ENCODE measurements at regions not wholly inside any gene's neighbourhood (a gene's known extent, or its start where the extent isn't known, plus 50 kb on each side); places are given as distances from the start of the nearest gene placed in this dataset.

GRCh38 chr12:100043631-100044030, 58.9 kb upstream of the ANKS1B start:
- no peak for TF ChIP-seq POLR2AphosphoS5 (IDR thresholded peaks at IDR 0.05; ENCODE audit: low read depth, low read length)
- TF ChIP-seq CTCF (IDR thresholded peaks at IDR 0.05): no peak

Measured in Panc1 (cell line).